HG03103 (cell line): ENCODE measurements at regions not wholly inside any gene's neighbourhood (a gene's known extent, or its start where the extent isn't known, plus 50 kb on each side); places are given as distances from the start of the nearest gene placed in this dataset.
"Not testable (repeated sequence)": the region's sequence is repeated elsewhere in the genome, so short reads cannot be mapped to it uniquely, and the experiment has no call there.

Experiments used
- ATAC-seq: cut with Tn5 transposase; IDR thresholded peaks from one replicate; pipeline ENCODE4 v1.9.1; 2021; ENCODE audit warnings: low read depth; ENCODE audit not compliant: unreplicated experiment

DNA sequence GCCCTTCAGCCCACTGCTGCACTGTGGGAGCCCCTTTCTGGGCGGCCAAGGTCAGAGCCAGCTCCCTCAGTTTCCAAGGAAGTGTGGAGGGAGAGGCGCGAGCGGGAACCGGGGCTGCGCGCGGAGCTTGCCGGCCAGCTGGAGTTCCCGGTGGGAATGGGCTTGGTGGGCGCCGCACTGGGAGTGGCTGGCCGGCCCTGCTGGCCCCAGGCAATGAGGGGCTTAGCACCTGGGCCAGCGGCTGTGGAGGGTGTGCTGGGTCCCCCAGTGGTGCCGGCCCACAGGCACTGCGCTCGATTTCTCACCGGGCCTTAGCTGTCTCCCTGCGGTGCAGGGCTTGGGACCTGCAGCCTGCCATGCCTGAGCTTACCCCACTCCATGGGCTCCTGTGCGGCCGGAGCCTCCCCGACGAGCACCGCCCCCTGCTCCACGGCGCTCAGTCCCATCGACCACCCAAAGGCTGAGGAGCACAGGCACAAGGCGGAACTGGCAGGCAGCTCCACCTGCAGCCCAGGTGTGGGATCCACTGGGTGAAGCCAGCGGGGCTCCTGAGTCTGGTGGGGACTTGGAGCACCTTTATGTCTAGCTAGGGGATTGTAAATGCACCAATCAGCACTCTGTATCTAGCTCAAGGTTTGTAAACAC is 1252.2 kb downstream of the STIM2 start:
- ATAC-seq, result not testable (repeated sequence)

DNA sequence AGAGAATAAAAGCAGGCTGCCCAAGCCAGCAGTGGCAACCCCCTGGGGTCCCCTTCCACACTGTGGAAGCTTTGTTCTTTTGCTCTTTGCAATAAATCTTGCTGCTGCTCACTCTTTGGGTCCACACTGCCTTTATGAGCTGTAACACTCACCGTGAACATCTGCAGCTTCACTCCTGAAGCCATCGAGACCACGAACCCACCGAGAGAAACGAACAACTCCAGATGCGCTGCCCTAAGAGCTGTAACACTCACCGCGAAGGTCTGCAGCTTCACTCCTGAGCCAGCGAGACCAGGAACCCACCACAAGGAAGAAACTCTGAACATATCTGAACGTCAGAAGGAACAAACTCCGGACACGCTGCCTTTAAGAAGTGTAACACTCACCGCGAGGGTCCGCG is 1252.9 kb downstream of the STIM2 start:
- ATAC-seq, result not testable (repeated sequence)

GRCh38 chr4:28116526-28117083 is 1256.0 kb downstream of the STIM2 start:
- ATAC-seq, result not testable (repeated sequence)

GRCh38 chr4:28117084-28117682 is 1256.5 kb downstream of the STIM2 start:
- no peak for ATAC-seq

DNA sequence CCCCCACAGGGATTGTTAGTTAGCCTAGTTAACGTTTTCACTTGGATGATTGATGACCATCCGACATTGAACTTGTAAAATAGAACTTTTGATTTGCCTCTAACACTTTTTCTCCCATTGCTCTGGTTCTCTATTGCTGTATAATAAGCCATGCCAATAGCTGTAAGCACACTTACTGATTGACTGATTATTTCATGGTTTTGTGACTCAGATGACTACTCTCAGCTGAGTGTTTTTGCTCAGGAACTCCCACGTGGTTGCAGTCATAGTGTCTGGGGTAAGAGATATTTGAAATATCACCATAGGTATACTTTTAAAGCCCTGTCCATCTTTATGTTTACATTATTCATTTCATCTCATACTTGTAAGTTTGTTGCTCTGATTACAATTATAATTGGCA is 1285.5 kb downstream of the STIM2 start:
- ATAC-seq, result no peak

GRCh38 chr4:28148221-28148620 is 1287.6 kb downstream of the STIM2 start:
- no peak for ATAC-seq

DNA sequence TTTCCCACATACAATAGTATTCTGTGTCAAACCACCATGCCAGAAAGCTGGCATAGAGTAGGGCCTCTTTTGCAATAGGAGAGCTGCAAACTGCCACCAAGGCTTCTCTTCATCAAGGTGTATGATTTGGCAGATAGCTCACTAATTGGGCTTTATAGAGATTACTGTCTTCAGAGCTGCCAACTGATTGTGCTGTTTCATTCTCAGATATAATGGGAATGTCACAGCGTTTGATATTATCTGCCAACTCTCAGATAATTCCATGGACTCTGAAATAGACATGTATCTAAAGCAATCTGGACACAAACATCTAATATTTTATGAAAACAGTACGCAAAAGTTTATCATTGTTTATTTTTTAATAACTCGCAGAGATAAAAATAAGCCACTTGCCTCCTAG is 1289.1 kb downstream of the STIM2 start:
- ATAC-seq, result no peak

DNA sequence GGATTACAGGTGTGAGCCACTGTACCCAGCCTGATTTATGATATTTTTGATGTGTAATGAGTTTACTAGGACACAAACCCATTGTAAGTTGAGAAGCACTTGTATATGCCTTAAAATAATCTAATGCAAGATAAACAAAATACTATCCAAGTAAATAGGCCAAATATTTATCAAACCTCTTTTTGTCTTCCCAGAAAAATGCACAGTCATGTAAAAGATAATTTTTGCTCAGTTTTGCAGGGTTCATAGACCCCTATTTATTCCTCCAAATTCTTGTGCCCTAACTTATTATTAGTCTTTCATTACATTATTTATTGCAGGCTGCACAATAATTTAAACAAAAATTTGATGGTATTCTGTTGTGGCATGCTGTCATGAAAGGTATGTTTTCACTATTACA is 1290.7 kb downstream of the STIM2 start:
- no peak for ATAC-seq

DNA sequence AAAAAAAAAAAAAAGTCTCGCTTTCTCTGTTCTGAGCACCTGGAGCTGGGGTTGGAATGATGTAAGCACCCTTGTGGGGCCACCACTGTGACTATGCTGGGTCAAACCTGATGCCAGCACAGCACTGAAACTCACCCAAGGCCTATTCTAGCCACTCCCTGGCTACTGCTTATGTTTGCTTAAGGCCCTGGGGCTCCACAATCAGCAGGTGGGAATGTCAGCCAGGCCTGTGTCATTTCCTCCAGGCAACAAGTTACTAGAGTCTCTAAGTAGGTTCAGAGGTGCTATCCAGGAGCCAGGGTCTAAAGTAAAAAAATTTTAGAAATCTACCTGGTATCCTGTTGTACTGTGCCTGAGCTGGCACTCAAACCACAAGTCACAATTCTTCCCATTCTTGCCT is 1306.8 kb downstream of the STIM2 start:
- ATAC-seq, result no peak

- ATAC-seq, result no peak
These were observed 1316.3 kb downstream of the STIM2 start for GRCh38 chr4:28176942-28177341.

- no peak for ATAC-seq
These were observed 1317.0 kb downstream of the STIM2 start for GRCh38 chr4:28177641-28178040.

GRCh38 chr4:28179126-28179525 is 1318.5 kb downstream of the STIM2 start:
- ATAC-seq, result no peak

GRCh38 chr4:28209371-28209924 is 1348.8 kb downstream of the STIM2 start:
- no peak for ATAC-seq

GRCh38 chr4:28211676-28212470 is 1351.2 kb downstream of the STIM2 start:
- no peak for ATAC-seq

DNA sequence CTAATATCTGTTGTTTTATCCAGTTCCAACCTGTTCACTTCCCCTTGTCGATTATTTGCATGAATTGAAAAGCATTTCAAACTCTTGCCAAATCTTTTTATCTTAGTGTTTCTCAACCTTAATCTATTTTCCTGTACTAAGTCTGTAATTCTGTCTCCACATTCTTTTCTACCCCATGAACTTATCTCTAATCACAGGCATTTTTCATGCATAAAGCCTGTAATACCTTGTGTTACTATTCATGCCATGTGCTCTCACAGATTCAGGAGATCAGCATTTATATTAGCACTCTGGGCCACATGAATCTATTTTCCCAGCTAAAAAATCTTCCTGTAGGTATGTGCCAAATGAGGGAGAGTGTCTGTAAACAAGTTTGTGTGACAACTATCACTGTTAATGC is 1360.9 kb downstream of the STIM2 start:
- no peak for ATAC-seq

GRCh38 chr4:28225050-28225449 is 1364.4 kb downstream of the STIM2 start:
- ATAC-seq, result no peak

DNA sequence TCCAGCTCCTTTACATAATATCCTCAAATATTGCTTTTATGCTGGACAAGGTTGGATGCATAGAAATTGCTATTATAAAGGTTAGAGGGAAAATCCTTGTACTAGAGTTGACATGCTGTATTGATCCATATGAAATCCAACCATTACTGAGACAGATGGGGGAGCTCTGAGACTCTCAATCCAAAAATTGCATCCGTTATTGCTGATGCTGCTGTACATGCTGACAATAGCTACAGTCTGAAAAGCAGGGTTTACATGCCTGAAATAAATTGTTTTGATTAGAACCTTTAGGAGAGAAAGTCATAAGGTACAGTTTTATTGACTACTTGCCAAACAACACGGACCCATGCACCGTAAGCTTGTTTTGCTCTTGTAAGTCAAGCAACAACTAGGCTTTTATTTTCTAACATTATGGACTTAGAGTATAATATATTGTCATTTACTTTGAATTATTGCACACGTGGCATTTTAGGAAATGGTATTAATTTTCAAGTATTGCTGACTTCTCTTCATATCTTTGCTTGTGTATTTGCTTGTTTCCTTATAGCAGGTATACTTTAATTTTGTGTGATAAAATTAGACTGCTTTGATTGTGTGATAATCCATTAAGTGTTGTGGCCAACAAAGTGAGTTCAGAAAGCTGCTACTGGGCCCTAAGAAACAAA is 1365.2 kb downstream of the STIM2 start:
- no peak for ATAC-seq

GRCh38 chr4:28226962-28227361 is 1366.3 kb downstream of the STIM2 start:
- ATAC-seq, result no peak

- ATAC-seq, result no peak
These were observed 1367.1 kb downstream of the STIM2 start for GRCh38 chr4:28227764-28228163.
